Smooth muscle cell (in vitro differentiated cells): ENCODE measurements at regions not wholly inside any gene's neighbourhood (a gene's known extent, or its start where the extent isn't known, plus 50 kb on each side); places are given as distances from the start of the nearest gene placed in this dataset.

Experiments
- DNase-seq: peaks from one replicate; lab custom pipeline; 2025; ENCODE audit not compliant: unreplicated experiment; lab: John Stamatoyannopoulos, UW
- H2AFZ ChIP-seq: fragments of 200-600 bp; sonication (generic); 2 replicates; pipeline ENCODE4 v1.6.0; 2016; ENCODE audit warnings: antibody characterized with exemption, low read depth, mild to moderate bottlenecking
- H3F3A ChIP-seq: fragments of 200-600 bp; sonication (generic); 2 replicates; pipeline ENCODE4 v1.6.0; 2017; ENCODE audit warnings: antibody characterized with exemption, low read depth
- H3K27ac ChIP-seq: fragments of 200-600 bp; sonication (generic); 2 replicates; pipeline ENCODE4 v1.5.1; 2016; ENCODE audit warnings: low read depth, mild to moderate bottlenecking
- H3K27me3 ChIP-seq: fragments of 200-600 bp; sonication (generic); 2 replicates; pipeline ENCODE4 v1.6.1; 2016; ENCODE audit warnings: low read depth, mild to moderate bottlenecking
- H3K36me3 ChIP-seq: fragments of 200-600 bp; sonication (generic); 2 replicates; pipeline ENCODE4 v1.5.1; 2016; ENCODE audit warnings: low read depth
- H3K4me1 ChIP-seq: fragments of 200-600 bp; sonication (generic); 2 replicates; pipeline ENCODE4 v1.5.1; 2016; ENCODE audit warnings: low read depth
- H3K4me2 ChIP-seq: fragments of 200-600 bp; sonication (generic); 2 replicates; pipeline ENCODE4 v1.6.0; 2016; ENCODE audit warnings: mild to moderate bottlenecking
- H3K4me3 ChIP-seq: fragments of 200-600 bp; sonication (generic); 2 replicates; pipeline ENCODE4 v1.5.1; 2016; ENCODE audit warnings: mild to moderate bottlenecking
- H3K79me2 ChIP-seq: fragments of 200-600 bp; sonication (generic); 2 replicates; pipeline ENCODE4 v1.6.0; 2016; ENCODE audit warnings: low read depth, mild to moderate bottlenecking
- H3K9ac ChIP-seq: fragments of 200-600 bp; sonication (generic); 2 replicates; pipeline ENCODE4 v1.6.0; 2016; ENCODE audit warnings: low read depth
- H3K9me3 ChIP-seq: fragments of 200-600 bp; sonication (generic); replicated peaks from 2 replicates; pipeline ENCODE4 v1.5.1; 2016; ENCODE audit warnings: low read depth
- H4K20me1 ChIP-seq: fragments of 200-600 bp; sonication (generic); 2 replicates; pipeline ENCODE4 v1.6.0; 2016; ENCODE audit warnings: low read depth
- WGBS: methylation state at CpG from one replicate; pipeline ENCODE4 v1.1.7; 2016; ENCODE audit warnings: low lambda C conversion rate; 5-methylcytosine and 5-hydroxymethylcytosine counted together
- TF ChIP-seq, protein P1 (sequence below): fragments of 200-600 bp; sonication (generic); IDR thresholded peaks from 2 replicates; pipeline ENCODE4 v1.5.1; 2017; ENCODE audit warnings: borderline replicate concordance, mild to moderate bottlenecking, antibody characterized with exemption; ENCODE audit not compliant: insufficient read depth, poor library complexity, severe bottlenecking

DNA sequence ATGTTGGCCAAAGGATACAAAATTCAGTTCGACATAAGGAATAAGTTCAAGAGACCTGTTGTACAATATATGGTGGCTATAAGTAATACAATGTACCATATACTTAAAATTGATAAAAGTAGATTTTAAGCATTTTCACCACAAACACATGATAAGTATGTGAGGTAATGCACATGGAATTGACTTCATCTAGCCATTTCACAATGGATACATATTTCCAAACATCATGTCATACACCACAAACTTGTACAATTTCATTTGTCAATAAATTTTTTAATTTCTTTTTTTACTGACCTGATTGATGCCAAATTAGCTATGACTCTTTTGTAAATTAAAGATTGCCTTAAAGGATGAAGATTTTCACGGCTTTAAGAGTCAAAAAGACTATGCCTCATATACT, 103.1 kb upstream of the VCX2 start:
- H3K4me3 ChIP-seq = no peak overlapping the region
- H3K79me2 ChIP-seq = no peaks in the 10 kb centered on the region
- H4K20me1 ChIP-seq = no peaks in the 10 kb centered on the region
- H3F3A ChIP-seq = no peaks in the 10 kb centered on the region
- no peaks in the 10 kb centered on the region for H3K36me3 ChIP-seq
- no peak overlapping the region for H3K4me2 ChIP-seq
- H3K27ac ChIP-seq = peak overlapping the region; percentile 62
- DNase-seq = no peak
- TF ChIP-seq, protein P1, sequence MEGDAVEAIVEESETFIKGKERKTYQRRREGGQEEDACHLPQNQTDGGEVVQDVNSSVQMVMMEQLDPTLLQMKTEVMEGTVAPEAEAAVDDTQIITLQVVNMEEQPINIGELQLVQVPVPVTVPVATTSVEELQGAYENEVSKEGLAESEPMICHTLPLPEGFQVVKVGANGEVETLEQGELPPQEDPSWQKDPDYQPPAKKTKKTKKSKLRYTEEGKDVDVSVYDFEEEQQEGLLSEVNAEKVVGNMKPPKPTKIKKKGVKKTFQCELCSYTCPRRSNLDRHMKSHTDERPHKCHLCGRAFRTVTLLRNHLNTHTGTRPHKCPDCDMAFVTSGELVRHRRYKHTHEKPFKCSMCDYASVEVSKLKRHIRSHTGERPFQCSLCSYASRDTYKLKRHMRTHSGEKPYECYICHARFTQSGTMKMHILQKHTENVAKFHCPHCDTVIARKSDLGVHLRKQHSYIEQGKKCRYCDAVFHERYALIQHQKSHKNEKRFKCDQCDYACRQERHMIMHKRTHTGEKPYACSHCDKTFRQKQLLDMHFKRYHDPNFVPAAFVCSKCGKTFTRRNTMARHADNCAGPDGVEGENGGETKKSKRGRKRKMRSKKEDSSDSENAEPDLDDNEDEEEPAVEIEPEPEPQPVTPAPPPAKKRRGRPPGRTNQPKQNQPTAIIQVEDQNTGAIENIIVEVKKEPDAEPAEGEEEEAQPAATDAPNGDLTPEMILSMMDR = no peak
- no peaks in the 10 kb centered on the region for H3K27me3 ChIP-seq
- 78% methylated on average over 2 of the region's 2 CpGs for WGBS
- H2AFZ ChIP-seq = no peak overlapping the region
- H3K9me3 ChIP-seq = no peaks in the 10 kb centered on the region
- no peak overlapping the region for H3K9ac ChIP-seq
- no peaks in the 10 kb centered on the region for H3K4me1 ChIP-seq

DNA sequence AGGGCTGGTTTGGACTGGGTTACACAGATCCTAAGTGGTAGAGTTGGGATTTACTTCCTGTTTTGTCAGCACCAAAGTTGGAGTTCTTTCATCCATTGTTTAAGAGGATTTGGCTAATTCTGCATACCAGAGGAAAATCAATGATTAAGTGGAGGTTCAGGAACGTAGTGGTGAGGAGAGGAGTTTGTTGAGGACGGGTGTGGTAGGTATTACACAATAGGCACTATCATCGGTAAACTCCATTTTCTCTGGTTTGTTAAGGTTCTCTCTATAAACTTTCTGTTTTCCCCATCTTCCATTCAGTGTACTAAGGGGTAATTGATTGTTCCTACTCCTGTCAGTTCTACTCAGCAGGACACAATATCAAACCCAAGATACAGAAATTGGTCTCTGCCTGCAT, 107.5 kb upstream of the VCX2 start:
- Histone ChIP-seq H3K4me1 (no peaks in the 10 kb centered on the region), H3K79me2 (no peaks in the 10 kb centered on the region), H3K27me3 (no peaks in the 10 kb centered on the region), H3K27ac (no peak overlapping the region), H4K20me1 (no peaks in the 10 kb centered on the region), H2AFZ (no peak overlapping the region), H3K4me3 (no peak overlapping the region), H3F3A (no peaks in the 10 kb centered on the region), H3K4me2 (no peak overlapping the region), H3K9ac (no peak overlapping the region), H3K36me3 (no peaks in the 10 kb centered on the region), H3K9me3 (no peaks in the 10 kb centered on the region)
- 73% methylated on average over 3 of the region's 3 CpGs for WGBS
- no peak for DNase-seq
- TF ChIP-seq, protein P1 = no peak

DNA sequence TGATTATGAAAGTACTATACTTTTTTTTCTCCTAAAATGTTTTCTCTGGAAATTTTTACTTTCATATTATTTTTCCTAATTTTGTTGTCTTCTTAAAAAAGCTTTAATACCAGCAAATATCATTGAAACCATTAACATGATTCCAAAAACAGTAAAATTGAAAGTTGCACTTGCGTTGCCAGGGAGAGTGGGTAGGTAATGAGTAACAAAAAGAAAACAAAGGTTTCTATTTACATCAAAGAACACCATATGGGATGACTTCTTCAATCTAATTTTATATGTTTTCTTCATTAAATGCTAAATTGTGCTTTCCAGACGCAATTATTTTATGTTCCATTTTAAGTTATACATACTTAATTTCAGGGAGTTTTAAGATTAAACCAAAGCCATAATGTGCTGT, 108.3 kb upstream of the VCX2 start:
- no peaks in the 10 kb centered on the region for H3K4me1 ChIP-seq
- 80% methylated on average over 2 of the region's 2 CpGs for WGBS
- DNase-seq = no peak
- no peaks in the 10 kb centered on the region for H3F3A ChIP-seq
- no peak overlapping the region for H2AFZ ChIP-seq
- no peaks in the 10 kb centered on the region for H3K9me3 ChIP-seq
- no peak overlapping the region for H3K4me2 ChIP-seq
- TF ChIP-seq, protein P1 = no peak
- no peak overlapping the region for H3K27ac ChIP-seq
- no peak overlapping the region for H3K9ac ChIP-seq
- H4K20me1 ChIP-seq = no peaks in the 10 kb centered on the region
- no peaks in the 10 kb centered on the region for H3K79me2 ChIP-seq
- H3K4me3 ChIP-seq = no peak overlapping the region
- H3K36me3 ChIP-seq = no peaks in the 10 kb centered on the region
- H3K27me3 ChIP-seq = no peaks in the 10 kb centered on the region

DNA sequence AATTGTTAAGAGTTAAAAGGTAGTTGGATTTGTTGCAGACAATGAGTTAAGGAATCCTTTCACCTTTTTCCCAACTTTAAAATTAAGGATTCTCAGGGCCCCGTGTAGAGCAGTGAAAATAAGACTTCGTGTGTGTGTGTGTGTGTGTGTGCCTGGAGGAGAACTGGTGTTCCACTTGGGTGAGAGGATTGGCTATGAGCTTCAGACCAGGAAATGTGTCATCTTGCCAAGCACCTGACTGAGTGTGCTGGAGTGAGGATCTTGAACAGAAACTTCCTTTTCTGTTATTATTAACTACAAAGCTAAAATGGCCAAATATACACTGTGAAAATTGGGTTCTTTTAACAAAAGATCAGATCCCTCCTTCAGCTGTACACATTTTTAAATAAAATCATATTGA, 113.1 kb upstream of the VCX2 start:
- Histone ChIP-seq H3K4me2 (no peak overlapping the region), H3K79me2 (no peaks in the 10 kb centered on the region), H3K27me3 (no peaks in the 10 kb centered on the region), H3K27ac (no peak overlapping the region), H3F3A (no peaks in the 10 kb centered on the region), H4K20me1 (no peaks in the 10 kb centered on the region), H3K4me3 (no peak overlapping the region), H2AFZ (no peak overlapping the region), H3K9me3 (peaks cover 3% of the 10 kb centered on the region), H3K9ac (no peak overlapping the region), H3K36me3 (no peaks in the 10 kb centered on the region), H3K4me1 (no peaks in the 10 kb centered on the region)
- TF ChIP-seq, protein P1 = no peak
- WGBS = 60% methylated on average over 2 of the region's 2 CpGs
- no peak for DNase-seq
